ENCODE measurements at regions not wholly inside any gene's neighbourhood (a gene's known extent, or its start where the extent isn't known, plus 50 kb on each side); places are given as distances from the start of the nearest gene placed in this dataset.
"Not testable (repeated sequence)": the region's sequence is repeated elsewhere in the genome, so short reads cannot be mapped to it uniquely, and the experiment has no call there.

- no peak for DNase-seq
- Histone ChIP-seq H3K4me3 (ENCODE audit: low read length) (no peak overlapping the region), H3K36me3 (ENCODE audit: control insufficient read depth, insufficient read depth, low read length) (no peaks in the 10 kb centered on the region), H3K27me3 (ENCODE audit: control insufficient read depth, insufficient read depth, low read length) (no peaks in the 10 kb centered on the region), H3K9me3 (replicated peaks; ENCODE audit: control insufficient read depth, low read depth, low read length) (no peaks in the 10 kb centered on the region), H3K27ac (ENCODE audit: low read length) (no peak overlapping the region), H3K4me1 (ENCODE audit: control insufficient read depth, insufficient read depth, low read length) (no peaks in the 10 kb centered on the region)
- 90% methylated on average over 7 of the region's 12 CpGs for WGBS (ENCODE audit: insufficient coverage)
Observed at GRCh38 chr2:7694076-7694985, 777.1 kb downstream of the RNF144A start.

GRCh38 chr2:7696556-7696955 is 779.3 kb downstream of the RNF144A start:
- not testable (repeated sequence) for H3K9me3 ChIP-seq (replicated peaks; ENCODE audit: control insufficient read depth, low read depth, low read length); H3K27ac ChIP-seq (ENCODE audit: low read length); H3K36me3 ChIP-seq (ENCODE audit: control insufficient read depth, insufficient read depth, low read length); H3K4me3 ChIP-seq (ENCODE audit: low read length); H3K4me1 ChIP-seq (ENCODE audit: control insufficient read depth, insufficient read depth, low read length); DNase-seq; H3K27me3 ChIP-seq (ENCODE audit: control insufficient read depth, insufficient read depth, low read length)
- WGBS (ENCODE audit: insufficient coverage), result 85% methylated on average over 4 of the region's 6 CpGs

- 87% methylated on average over 7 of the region's 9 CpGs for WGBS (ENCODE audit: insufficient coverage)
- H3K27me3 ChIP-seq (ENCODE audit: control insufficient read depth, insufficient read depth, low read length), result no peaks in the 10 kb centered on the region
- no peak overlapping the region for H3K4me3 ChIP-seq (ENCODE audit: low read length)
- no peak for DNase-seq
- H3K4me1 ChIP-seq (ENCODE audit: control insufficient read depth, insufficient read depth, low read length), result no peaks in the 10 kb centered on the region
- no peak overlapping the region for H3K27ac ChIP-seq (ENCODE audit: low read length)
- H3K36me3 ChIP-seq (ENCODE audit: control insufficient read depth, insufficient read depth, low read length), result no peaks in the 10 kb centered on the region
- no peaks in the 10 kb centered on the region for H3K9me3 ChIP-seq (replicated peaks; ENCODE audit: control insufficient read depth, low read depth, low read length)
Observed at GRCh38 chr2:7697052-7697451, 779.8 kb downstream of the RNF144A start.

GRCh38 chr2:7701791-7702190 is 784.6 kb downstream of the RNF144A start:
- no peaks in the 10 kb centered on the region for H3K4me1 ChIP-seq (ENCODE audit: control insufficient read depth, insufficient read depth, low read length)
- H3K27me3 ChIP-seq (ENCODE audit: control insufficient read depth, insufficient read depth, low read length), result no peaks in the 10 kb centered on the region
- no peaks in the 10 kb centered on the region for H3K36me3 ChIP-seq (ENCODE audit: control insufficient read depth, insufficient read depth, low read length)
- no peak overlapping the region for H3K27ac ChIP-seq (ENCODE audit: low read length)
- no peak overlapping the region for H3K4me3 ChIP-seq (ENCODE audit: low read length)
- no peaks in the 10 kb centered on the region for H3K9me3 ChIP-seq (replicated peaks; ENCODE audit: control insufficient read depth, low read depth, low read length)
- no peak for DNase-seq
- 80% methylated on average over 1 of the region's 1 CpG for WGBS (ENCODE audit: insufficient coverage)

- Histone ChIP-seq H3K9me3 (replicated peaks; ENCODE audit: control insufficient read depth, low read depth, low read length) (no peaks in the 10 kb centered on the region), H3K27ac (ENCODE audit: low read length) (no peak overlapping the region), H3K4me1 (ENCODE audit: control insufficient read depth, insufficient read depth, low read length) (no peaks in the 10 kb centered on the region), H3K27me3 (ENCODE audit: control insufficient read depth, insufficient read depth, low read length) (no peaks in the 10 kb centered on the region), H3K4me3 (ENCODE audit: low read length) (no peak overlapping the region), H3K36me3 (ENCODE audit: control insufficient read depth, insufficient read depth, low read length) (no peaks in the 10 kb centered on the region)
- DNase-seq, result no peak
Observed at GRCh38 chr2:7703048-7703447, 785.8 kb downstream of the RNF144A start.

GRCh38 chr2:7703543-7704144 is 786.4 kb downstream of the RNF144A start:
- no peaks in the 10 kb centered on the region for H3K9me3 ChIP-seq (replicated peaks; ENCODE audit: control insufficient read depth, low read depth, low read length)
- H3K27ac ChIP-seq (ENCODE audit: low read length), result no peak overlapping the region
- no peak for DNase-seq
- H3K4me3 ChIP-seq (ENCODE audit: low read length), result no peak overlapping the region
- WGBS (ENCODE audit: insufficient coverage), result 33% methylated on average over 1 of the region's 5 CpGs
- no peaks in the 10 kb centered on the region for H3K36me3 ChIP-seq (ENCODE audit: control insufficient read depth, insufficient read depth, low read length)
- no peaks in the 10 kb centered on the region for H3K4me1 ChIP-seq (ENCODE audit: control insufficient read depth, insufficient read depth, low read length)
- H3K27me3 ChIP-seq (ENCODE audit: control insufficient read depth, insufficient read depth, low read length), result no peaks in the 10 kb centered on the region

GRCh38 chr2:7704296-7704865 is 787.2 kb downstream of the RNF144A start:
- H3K27ac ChIP-seq (ENCODE audit: low read length), result no peak overlapping the region
- no peaks in the 10 kb centered on the region for H3K4me1 ChIP-seq (ENCODE audit: control insufficient read depth, insufficient read depth, low read length)
- no peaks in the 10 kb centered on the region for H3K27me3 ChIP-seq (ENCODE audit: control insufficient read depth, insufficient read depth, low read length)
- no peak for DNase-seq
- WGBS (ENCODE audit: insufficient coverage), result 57% methylated on average over 1 of the region's 6 CpGs
- H3K9me3 ChIP-seq (replicated peaks; ENCODE audit: control insufficient read depth, low read depth, low read length), result no peaks in the 10 kb centered on the region
- no peaks in the 10 kb centered on the region for H3K36me3 ChIP-seq (ENCODE audit: control insufficient read depth, insufficient read depth, low read length)
- H3K4me3 ChIP-seq (ENCODE audit: low read length), result no peak overlapping the region

GRCh38 chr2:7706791-7707190 is 789.6 kb downstream of the RNF144A start:
- no CpG with 5 or more reads among the region's 2 CpGs for WGBS (ENCODE audit: insufficient coverage)
- Histone ChIP-seq H3K4me1 (ENCODE audit: control insufficient read depth, insufficient read depth, low read length) (no peaks in the 10 kb centered on the region), H3K4me3 (ENCODE audit: low read length) (no peak overlapping the region), H3K27me3 (ENCODE audit: control insufficient read depth, insufficient read depth, low read length) (no peaks in the 10 kb centered on the region), H3K9me3 (replicated peaks; ENCODE audit: control insufficient read depth, low read depth, low read length) (no peaks in the 10 kb centered on the region), H3K36me3 (ENCODE audit: control insufficient read depth, insufficient read depth, low read length) (no peaks in the 10 kb centered on the region), H3K27ac (ENCODE audit: low read length) (no peak overlapping the region)
- no peak for DNase-seq

- no peak for DNase-seq
- Histone ChIP-seq H3K9me3 (replicated peaks; ENCODE audit: control insufficient read depth, low read depth, low read length) (no peaks in the 10 kb centered on the region), H3K27me3 (ENCODE audit: control insufficient read depth, insufficient read depth, low read length) (no peaks in the 10 kb centered on the region), H3K4me1 (ENCODE audit: control insufficient read depth, insufficient read depth, low read length) (no peaks in the 10 kb centered on the region), H3K4me3 (ENCODE audit: low read length) (no peak overlapping the region), H3K27ac (ENCODE audit: low read length) (no peak overlapping the region), H3K36me3 (ENCODE audit: control insufficient read depth, insufficient read depth, low read length) (no peaks in the 10 kb centered on the region)
- 81% methylated on average over 2 of the region's 2 CpGs for WGBS (ENCODE audit: insufficient coverage)
Observed at GRCh38 chr2:7707723-7708122, 790.5 kb downstream of the RNF144A start.

GRCh38 chr2:7709907-7710306 is 792.7 kb downstream of the RNF144A start:
- 83% methylated on average over 3 of the region's 5 CpGs for WGBS (ENCODE audit: insufficient coverage)

More at GRCh38 chr2:7709907-7710306, 792.7 kb downstream of the RNF144A start:
- no peak for DNase-seq
- Histone ChIP-seq H3K27me3 (ENCODE audit: control insufficient read depth, insufficient read depth, low read length) (no peaks in the 10 kb centered on the region), H3K4me3 (ENCODE audit: low read length) (no peak overlapping the region), H3K27ac (ENCODE audit: low read length) (no peak overlapping the region), H3K9me3 (replicated peaks; ENCODE audit: control insufficient read depth, low read depth, low read length) (no peaks in the 10 kb centered on the region), H3K4me1 (ENCODE audit: control insufficient read depth, insufficient read depth, low read length) (no peaks in the 10 kb centered on the region), H3K36me3 (ENCODE audit: control insufficient read depth, insufficient read depth, low read length) (no peaks in the 10 kb centered on the region)

Measured in muscle of leg (tissue), 3 donors.